Prostate gland (tissue), 2 donors: ENCODE measurements at regions not wholly inside any gene's neighbourhood (a gene's known extent, or its start where the extent isn't known, plus 50 kb on each side); places are given as distances from the start of the nearest gene placed in this dataset.

Experiments used
- CTCF ChIP-seq, 4 experiments: fragments of 200-600 bp in 2 of 4; fragments of 450-650 bp in 2 of 4; sonication (generic) in 2 of 4; IDR thresholded peaks; 1 replicate in 3 of 4; 2 replicates in 1 of 4; pipeline ENCODE4 v1.5.1; 2016 to 2019; ENCODE audit warnings: antibody characterized with exemption in 4 of 4, mild to moderate bottlenecking in 2 of 4, moderate library complexity in 2 of 4
- POLR2AphosphoS5 ChIP-seq: sonication (generic); formaldehyde crosslinking; IDR thresholded peaks from one replicate; pipeline ENCODE4 v1.6.1; 2017; ENCODE audit warnings: antibody characterized with exemption

GRCh38 chr16:75971334-75971733, 245.0 kb upstream of the CPHXL start:
- TF ChIP-seq CTCF (IDR thresholded peaks at IDR 0.05) (no peak), POLR2AphosphoS5 (no peak)
